Stromal cell of bone marrow (primary cell): ENCODE measurements at regions not wholly inside any gene's neighbourhood (a gene's known extent, or its start where the extent isn't known, plus 50 kb on each side); places are given as distances from the start of the nearest gene placed in this dataset.
"Not testable (repeated sequence)": the region's sequence is repeated elsewhere in the genome, so short reads cannot be mapped to it uniquely, and the experiment has no call there.

Experiments
- DNase-seq: peaks from one replicate; pipeline ENCODE4 v3.0.0-alpha.2; 2012; ENCODE audit warnings: low read depth

DNA sequence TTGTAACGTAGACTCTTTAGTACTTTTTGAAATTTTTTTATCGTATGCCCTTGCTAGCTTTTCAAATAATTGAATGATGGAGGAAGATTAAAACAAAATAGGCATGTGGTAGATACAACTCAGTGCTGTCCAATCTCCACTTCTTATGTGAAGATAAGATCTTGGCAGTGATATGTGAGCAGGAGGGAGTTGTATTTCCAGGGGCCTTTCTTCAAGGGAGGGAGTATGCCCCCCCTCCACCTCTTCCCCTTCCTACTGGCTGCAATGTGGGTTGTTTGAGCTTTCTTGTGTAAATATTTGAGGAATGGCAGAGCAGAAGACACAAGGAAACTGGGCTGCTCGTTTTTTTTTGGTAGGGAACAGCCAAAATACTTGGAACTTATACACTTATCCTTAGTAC is 374.9 kb downstream of the PSAT1 start:
- no peak for DNase-seq

- no peak for DNase-seq
Observed at GRCh38 chr9:78674874-78675273, 377.9 kb downstream of the PSAT1 start.

GRCh38 chr9:78676009-78676408 is 379.1 kb downstream of the PSAT1 start:
- DNase-seq = no peak

DNA sequence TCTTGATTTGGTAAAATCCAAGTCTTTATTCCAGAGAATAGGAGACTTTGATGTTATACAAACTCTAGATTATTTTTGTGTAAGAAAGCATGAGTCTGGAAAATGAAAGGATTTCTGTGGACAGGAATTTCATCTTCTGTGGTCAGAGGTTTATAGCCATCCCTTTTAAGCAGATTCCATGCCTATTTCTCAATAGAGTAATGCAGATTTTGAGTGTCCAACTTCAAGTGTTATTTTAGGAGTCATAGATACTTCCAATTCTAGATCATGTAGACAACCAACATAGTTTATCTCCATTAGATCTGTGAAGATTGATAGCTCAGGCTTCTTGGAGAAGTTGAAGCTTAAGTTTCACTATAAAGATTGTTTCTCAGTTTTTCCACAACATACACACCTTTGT is 379.7 kb downstream of the PSAT1 start:
- DNase-seq = peak; percentile 37

GRCh38 chr9:78677326-78677725 is 380.4 kb downstream of the PSAT1 start:
- no peak for DNase-seq

- no peak for DNase-seq
Observed at GRCh38 chr9:78678877-78679276, 382.0 kb downstream of the PSAT1 start.

- DNase-seq = no peak
Observed at GRCh38 chr9:78680196-78680595, 383.3 kb downstream of the PSAT1 start.

DNA sequence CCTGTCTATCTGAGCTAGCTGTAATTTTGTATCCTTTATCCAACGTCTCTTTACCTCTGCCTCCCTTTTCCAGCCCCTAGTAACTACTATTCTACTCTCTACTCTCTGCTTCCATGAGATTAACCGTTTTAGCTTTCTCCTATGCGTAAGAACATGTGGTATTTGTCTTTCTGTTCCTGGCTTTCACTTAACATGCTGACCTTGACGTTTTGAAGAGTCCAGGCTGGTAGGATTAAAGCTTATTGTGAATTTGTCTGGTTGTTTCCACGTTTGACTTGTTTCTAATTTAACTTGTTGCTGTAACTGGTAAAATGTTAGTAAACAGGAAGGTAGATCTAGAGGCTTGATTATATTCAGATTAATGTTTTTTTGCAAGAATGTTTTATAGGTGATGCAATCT is 385.3 kb downstream of the PSAT1 start:
- no peak for DNase-seq

DNA sequence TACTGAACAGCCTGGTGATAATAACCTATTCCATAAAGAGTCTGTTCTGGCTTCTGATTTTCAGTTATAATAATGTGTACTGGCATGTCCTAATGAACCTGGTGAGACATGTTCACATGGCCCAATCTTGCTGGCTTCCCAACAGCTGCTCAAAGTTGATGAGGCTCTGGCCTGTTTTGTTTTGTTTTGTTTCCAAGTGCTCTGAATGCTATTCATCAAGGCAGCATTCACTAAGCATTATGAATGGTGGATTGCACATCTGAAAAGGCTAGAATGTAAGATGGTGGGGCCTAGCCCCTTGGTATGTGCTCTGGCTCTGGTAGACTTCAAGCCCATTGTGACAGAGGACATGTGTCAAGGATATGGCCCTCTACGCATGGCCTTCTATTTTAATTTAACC is 388.5 kb downstream of the PSAT1 start:
- no peak for DNase-seq

GRCh38 chr9:78688796-78689195 is 391.9 kb downstream of the PSAT1 start:
- no peak for DNase-seq

DNA sequence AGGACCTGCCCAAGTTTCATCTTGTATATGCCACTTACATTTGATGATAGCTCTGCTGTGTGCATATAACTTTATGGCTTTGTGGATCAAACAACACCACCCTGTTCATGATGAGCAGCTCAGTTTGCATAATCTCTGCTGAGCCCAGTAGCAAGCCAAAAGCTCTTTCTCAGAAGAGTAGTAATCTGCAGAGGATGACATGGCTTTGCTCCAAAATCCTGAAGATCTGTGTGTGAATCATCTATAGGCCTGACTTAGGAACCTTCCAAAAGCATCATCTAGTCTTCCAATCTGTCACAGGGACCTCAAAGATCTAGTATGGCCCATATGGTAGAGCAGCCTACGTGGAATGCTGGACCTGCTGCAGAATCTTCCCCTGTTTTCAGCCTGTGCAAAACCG is 394.6 kb downstream of the PSAT1 start:
- no peak for DNase-seq

DNA sequence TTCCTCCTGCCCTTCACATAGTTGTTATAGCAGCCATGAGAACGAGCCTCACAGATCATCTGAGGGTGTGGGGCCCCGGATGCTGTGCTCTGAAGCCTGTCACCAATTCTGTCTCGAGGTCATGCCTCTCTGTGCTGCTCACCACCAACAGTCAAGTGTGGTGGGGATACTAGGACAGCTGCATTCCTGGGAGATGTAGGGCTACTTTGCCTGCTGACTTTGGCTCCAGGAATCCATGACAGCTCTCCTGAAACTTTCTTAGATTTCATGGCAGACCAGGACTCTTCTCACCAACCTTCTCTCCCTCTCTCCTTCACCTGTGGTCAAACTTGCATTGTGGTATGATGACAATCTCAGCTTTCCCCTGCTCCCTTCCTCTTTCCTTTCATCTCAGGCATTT is 395.9 kb downstream of the PSAT1 start:
- DNase-seq = no peak

- no peak for DNase-seq
Observed at GRCh38 chr9:78694974-78695373, 398.0 kb downstream of the PSAT1 start.

GRCh38 chr9:78695519-78695918 is 398.6 kb downstream of the PSAT1 start:
- DNase-seq = no peak

DNA sequence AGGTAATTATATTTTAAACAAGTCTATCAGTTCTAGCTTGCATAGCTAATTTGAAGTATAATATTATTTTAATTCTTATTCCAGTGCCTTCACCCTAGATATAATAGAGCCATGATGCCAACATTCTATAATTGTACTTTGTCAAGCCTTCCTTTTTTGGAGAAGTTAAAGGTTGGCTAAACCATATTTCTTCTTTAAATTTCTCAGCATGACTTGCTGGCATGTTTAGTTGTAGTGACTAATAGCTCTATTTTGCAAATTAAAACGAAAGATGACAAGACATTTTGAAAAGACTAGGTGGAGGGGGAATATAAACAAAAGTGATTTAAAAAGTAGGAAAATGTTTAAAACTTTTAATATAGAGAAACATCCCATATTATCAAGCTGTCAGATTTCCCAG is 400.7 kb downstream of the PSAT1 start:
- no peak for DNase-seq

GRCh38 chr9:78698371-78698770 is 401.4 kb downstream of the PSAT1 start:
- DNase-seq = no peak

GRCh38 chr9:78699217-78699616 is 402.3 kb downstream of the PSAT1 start:
- DNase-seq = not testable (repeated sequence)

GRCh38 chr9:78704153-78704552 is 407.2 kb downstream of the PSAT1 start:
- DNase-seq = not testable (repeated sequence)

GRCh38 chr9:78707080-78707479 is 410.2 kb downstream of the PSAT1 start:
- DNase-seq = no peak

DNA sequence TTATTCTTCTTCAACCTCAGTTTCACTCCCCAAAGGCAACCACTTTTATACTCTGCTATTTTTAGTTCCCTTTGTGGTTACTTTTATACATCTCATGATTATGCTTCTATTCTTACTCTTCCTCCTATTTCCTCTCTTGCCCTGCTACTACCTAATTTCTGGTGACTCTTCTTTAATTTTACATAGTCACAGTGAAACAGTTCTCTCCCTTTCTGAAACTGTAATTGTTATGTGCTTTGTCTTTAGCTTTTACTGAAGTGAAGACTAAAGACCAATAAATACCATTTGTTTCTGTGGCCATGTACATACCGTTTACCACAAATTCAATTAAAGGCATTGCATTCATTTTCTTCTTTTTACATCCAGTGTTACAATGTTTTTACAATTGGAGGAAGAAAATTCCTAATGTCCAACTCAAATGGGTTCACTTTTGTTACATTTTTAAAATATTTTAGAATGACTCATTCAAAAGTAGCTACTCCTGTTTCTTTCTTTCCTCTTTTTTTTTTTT is 410.6 kb downstream of the PSAT1 start:
- no peak for DNase-seq

GRCh38 chr9:78712903-78713613 is 416.1 kb downstream of the PSAT1 start:
- no peak for DNase-seq

GRCh38 chr9:78713614-78714405 is 416.9 kb downstream of the PSAT1 start:
- DNase-seq = peak; percentile 28

GRCh38 chr9:78714576-78714975 is 417.7 kb downstream of the PSAT1 start:
- DNase-seq = peak; percentile 85
